ENCODE measurements at regions not wholly inside any gene's neighbourhood (a gene's known extent, or its start where the extent isn't known, plus 50 kb on each side); places are given as distances from the start of the nearest gene placed in this dataset.

DNA sequence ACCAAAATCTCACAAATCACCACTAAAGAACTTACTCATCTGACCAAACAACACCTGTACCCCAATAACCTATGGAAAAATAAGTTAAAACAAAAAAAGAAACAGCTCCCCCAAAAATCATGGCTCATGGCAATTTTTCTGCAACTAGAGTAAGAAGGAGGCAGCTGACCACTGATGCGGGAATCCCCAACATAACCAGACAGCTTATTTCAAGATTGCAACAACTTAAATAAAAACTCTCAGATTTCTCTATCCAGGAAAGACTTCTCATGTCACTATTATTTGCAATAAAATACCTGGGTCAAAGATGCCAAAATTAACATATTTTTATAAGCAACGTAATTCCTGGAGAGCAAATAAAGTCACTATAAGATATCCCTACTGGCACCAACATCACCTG is 128.1 kb upstream of the LY86 start:
- TF ChIP-seq, protein P1, sequence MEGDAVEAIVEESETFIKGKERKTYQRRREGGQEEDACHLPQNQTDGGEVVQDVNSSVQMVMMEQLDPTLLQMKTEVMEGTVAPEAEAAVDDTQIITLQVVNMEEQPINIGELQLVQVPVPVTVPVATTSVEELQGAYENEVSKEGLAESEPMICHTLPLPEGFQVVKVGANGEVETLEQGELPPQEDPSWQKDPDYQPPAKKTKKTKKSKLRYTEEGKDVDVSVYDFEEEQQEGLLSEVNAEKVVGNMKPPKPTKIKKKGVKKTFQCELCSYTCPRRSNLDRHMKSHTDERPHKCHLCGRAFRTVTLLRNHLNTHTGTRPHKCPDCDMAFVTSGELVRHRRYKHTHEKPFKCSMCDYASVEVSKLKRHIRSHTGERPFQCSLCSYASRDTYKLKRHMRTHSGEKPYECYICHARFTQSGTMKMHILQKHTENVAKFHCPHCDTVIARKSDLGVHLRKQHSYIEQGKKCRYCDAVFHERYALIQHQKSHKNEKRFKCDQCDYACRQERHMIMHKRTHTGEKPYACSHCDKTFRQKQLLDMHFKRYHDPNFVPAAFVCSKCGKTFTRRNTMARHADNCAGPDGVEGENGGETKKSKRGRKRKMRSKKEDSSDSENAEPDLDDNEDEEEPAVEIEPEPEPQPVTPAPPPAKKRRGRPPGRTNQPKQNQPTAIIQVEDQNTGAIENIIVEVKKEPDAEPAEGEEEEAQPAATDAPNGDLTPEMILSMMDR (IDR thresholded peaks at IDR 0.05), result no peak
- TF ChIP-seq POLR2A (IDR thresholded peaks at IDR 0.05), result no peak
